Natural killer cell (primary cell): ENCODE measurements at regions not wholly inside any gene's neighbourhood (a gene's known extent, or its start where the extent isn't known, plus 50 kb on each side); places are given as distances from the start of the nearest gene placed in this dataset.

Experiments
- ATAC-seq, 3 donors: fragments of 150-1000 bp in 2 of 3; fragments of 200-7000 bp in 1 of 3; cut with Tn5 transposase; 1 replicate in 1 of 3; 2 replicates in 2 of 3; pipeline ENCODE4 v1.10.0; 2021; ENCODE audit warnings: mild to moderate bottlenecking in 2 of 3, moderate library complexity in 2 of 3
- DNase-seq, 2 donors: peaks; one replicate each; pipeline versions ENCODE4 v3.0.0 to v3.0.0-alpha.2; 2013 to 2021; ENCODE audit warnings: mixed read lengths in 1 of 2
- H3K27ac ChIP-seq: one replicate; pipeline ENCODE4 v1.5.1; 2013; ENCODE audit warnings: mild to moderate bottlenecking, low read length
- H3K27me3 ChIP-seq: one replicate; pipeline ENCODE4 v1.6.1; 2013; ENCODE audit warnings: low read length; ENCODE audit not compliant: control insufficient read depth, insufficient read depth
- H3K36me3 ChIP-seq: one replicate; pipeline ENCODE4 v1.6.1; 2013; ENCODE audit warnings: low read length; ENCODE audit not compliant: control insufficient read depth, insufficient read depth
- H3K4me1 ChIP-seq: one replicate; pipeline ENCODE4 v1.6.1; 2013; ENCODE audit warnings: low read length; ENCODE audit not compliant: control insufficient read depth, insufficient read depth
- H3K4me3 ChIP-seq: one replicate; pipeline ENCODE4 v1.5.1; 2013; ENCODE audit warnings: low read length
- H3K9me3 ChIP-seq: one replicate; pipeline ENCODE4 v1.6.1; 2013; ENCODE audit warnings: low read length; ENCODE audit not compliant: control insufficient read depth, insufficient read depth
- H3K27ac Mint-ChIP-seq, 2 donors: one replicate each; pipeline ENCODE4 v1.8.0; 2022; ENCODE audit warnings: mild to moderate bottlenecking in 2 of 2, mixed read lengths in 2 of 2, moderate library complexity in 1 of 2
- H3K27me3 Mint-ChIP-seq, 2 donors: one replicate each; pipeline ENCODE4 v1.8.0; 2022; ENCODE audit warnings: low read depth in 2 of 2, mixed read lengths in 2 of 2
- H3K36me3 Mint-ChIP-seq: one replicate; pipeline ENCODE4 v1.8.0; 2022; ENCODE audit warnings: mixed read lengths
- H3K4me1 Mint-ChIP-seq, 2 donors: one replicate each; pipeline ENCODE4 v1.8.0; 2022; ENCODE audit warnings: mixed read lengths in 2 of 2
- H3K4me3 Mint-ChIP-seq: one replicate; pipeline ENCODE4 v1.8.0; 2022; ENCODE audit warnings: mild to moderate bottlenecking, moderate library complexity, mixed read lengths
- H3K9me3 Mint-ChIP-seq, 2 donors: one replicate each; pipeline ENCODE4 v1.8.0; 2022; ENCODE audit warnings: mixed read lengths in 2 of 2
- CTCF ChIP-seq: fragments of 200-600 bp; IDR thresholded peaks from one replicate; pipeline ENCODE4 v1.8.0; 2022; ENCODE audit warnings: antibody characterized with exemption
- WGBS: methylation state at CpG from one replicate; pipeline ENCODE4 v1.1.7; 2013; ENCODE audit warnings: missing lambda C conversion rate; ENCODE audit not compliant: insufficient coverage; 5-methylcytosine and 5-hydroxymethylcytosine counted together
- intact Hi-C: fragments of 100-400 bp; cut with micrococcal nuclease; formaldehyde crosslinking; loops from one replicate; pipeline ENCODE4 v1.14.2; 2022

DNA sequence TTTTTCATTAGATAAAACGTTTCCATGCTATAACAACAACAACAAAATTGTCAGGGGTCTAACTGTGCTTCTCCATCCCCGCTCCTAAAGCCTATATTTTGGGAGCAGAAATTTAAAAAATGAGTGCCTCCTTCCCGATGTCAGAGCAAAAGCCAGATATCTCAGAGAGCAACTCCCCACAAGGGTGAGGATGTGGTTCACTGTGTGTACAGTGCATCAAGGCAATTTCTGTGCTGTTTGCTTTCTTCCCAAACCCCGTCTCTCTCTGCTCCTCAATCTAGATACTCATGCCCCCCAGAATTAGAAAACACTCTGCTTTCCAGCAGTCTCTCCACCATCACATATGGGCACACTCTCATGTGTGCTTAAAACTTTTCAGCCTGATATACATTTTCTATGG, 76.7 kb upstream of the MBNL1 start:
- no peak for TF ChIP-seq CTCF
- 20% methylated on average over 2 of the region's 4 CpGs for WGBS
- Mint-ChIP-seq H3K9me3 (no peaks in the 10 kb centered on the region), H3K27me3 (no peaks in the 10 kb centered on the region), H3K4me1 (peaks cover 56 to 57% of the 10 kb centered on the region in 2 donors), H3K27ac (peak overlapping the region; percentile 85), H3K4me3 (peak overlapping the region; percentile 66), H3K36me3 (no peaks in the 10 kb centered on the region)
- peak overlapping the region; percentile 42 for H3K27ac ChIP-seq
- intact Hi-C loops, result loop anchor here (2.0 to 5.0 kb wide), 2 partner anchors 49 to 125 kb away; no protein-coding TSS in a partner anchor
- no peaks in the 10 kb centered on the region for H3K36me3 ChIP-seq
- no peak overlapping the region for H3K4me3 ChIP-seq
- H3K27me3 ChIP-seq, result no peaks in the 10 kb centered on the region
- DNase-seq (peak in 1 of 2 donors; percentile 72), ATAC-seq (peak; percentile 23 to 65 (median 51))
- H3K9me3 ChIP-seq, result no peaks in the 10 kb centered on the region
- peaks cover 16% of the 10 kb centered on the region for H3K4me1 ChIP-seq

GRCh38 chr3:152192936-152193672, 75.6 kb upstream of the MBNL1 start:
- no peaks in the 10 kb centered on the region for H3K36me3 Mint-ChIP-seq
- peak overlapping the region; percentile 50 for H3K4me3 ChIP-seq
- peak overlapping the region; percentile 84 for H3K4me3 Mint-ChIP-seq
- no peak for TF ChIP-seq CTCF
- no peaks in the 10 kb centered on the region for H3K9me3 Mint-ChIP-seq
- no peaks in the 10 kb centered on the region for H3K36me3 ChIP-seq
- H3K27ac Mint-ChIP-seq, result peak overlapping the region; percentile 85
- ATAC-seq (peak; percentile 6 to 27 (median 17)), DNase-seq (peak in 1 of 2 donors; percentile 37)
- no peaks in the 10 kb centered on the region for H3K9me3 ChIP-seq
- peak overlapping the region; percentile 84 for H3K27ac ChIP-seq
- peaks cover 66% of the 10 kb centered on the region in 2 donors for H3K4me1 Mint-ChIP-seq
- H3K27me3 Mint-ChIP-seq, result no peaks in the 10 kb centered on the region
- peaks cover 19% of the 10 kb centered on the region for H3K4me1 ChIP-seq
- 59% methylated on average over 5 of the region's 5 CpGs for WGBS
- intact Hi-C loops, result loop anchor here (2.0 to 5.0 kb wide), 2 partner anchors 48 to 124 kb away; no protein-coding TSS in a partner anchor
- H3K27me3 ChIP-seq, result no peaks in the 10 kb centered on the region

DNA sequence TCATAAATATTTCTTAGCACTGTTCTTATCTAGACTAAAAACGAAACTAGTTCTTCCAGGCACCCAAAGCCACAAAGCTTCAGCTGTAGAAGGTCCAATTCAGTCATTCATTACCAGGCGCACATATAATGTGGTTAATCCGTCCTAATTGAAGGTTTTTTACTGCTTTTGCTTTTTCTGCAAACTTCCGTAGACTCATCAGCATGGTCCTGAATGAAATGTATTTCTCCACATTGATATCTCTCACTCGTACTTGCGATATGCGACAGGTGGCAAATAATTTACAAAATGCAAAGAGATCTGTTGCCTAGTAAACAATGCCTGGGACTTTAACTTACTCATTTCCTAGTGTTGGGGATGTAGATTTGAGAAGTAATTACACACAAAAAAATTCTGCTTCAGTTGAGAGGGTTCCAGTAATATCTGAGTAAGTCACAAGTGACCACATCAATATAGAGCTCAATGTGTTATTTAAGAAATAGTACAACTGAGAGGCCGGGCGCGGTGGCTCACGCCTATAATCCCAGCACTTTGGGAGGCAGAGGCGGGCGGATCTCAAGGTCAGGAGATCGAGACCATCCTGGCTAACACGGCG, 75.0 kb upstream of the MBNL1 start:
- peak overlapping the region; percentile 50 for H3K4me3 ChIP-seq
- 43% methylated on average over 16 of the region's 16 CpGs for WGBS
- no peaks in the 10 kb centered on the region for H3K36me3 Mint-ChIP-seq

More for the DNA sequence above, 75.0 kb upstream of the MBNL1 start:
- no peak for TF ChIP-seq CTCF
- intact Hi-C loops, result loop anchor here (2.0 to 5.0 kb wide), 2 partner anchors 47 to 124 kb away; no protein-coding TSS in a partner anchor
- no peaks in the 10 kb centered on the region for H3K36me3 ChIP-seq
- ATAC-seq (peak; percentile 74 to 80 (median 79)), DNase-seq (peak in 1 of 2 donors; percentile 78)
- no peaks in the 10 kb centered on the region for H3K9me3 ChIP-seq
- H3K27ac ChIP-seq, result peak overlapping the region; percentile 84
- no peaks in the 10 kb centered on the region for H3K27me3 ChIP-seq
- Mint-ChIP-seq H3K4me1 (peaks cover 66% of the 10 kb centered on the region in 2 donors), H3K27me3 (no peaks in the 10 kb centered on the region), H3K4me3 (peak overlapping the region; percentile 84), H3K9me3 (no peaks in the 10 kb centered on the region), H3K27ac (peak overlapping the region; percentile 85)
- H3K4me1 ChIP-seq, result peaks cover 20% of the 10 kb centered on the region
